ENCODE measurements at regions not wholly inside any gene's neighbourhood (a gene's known extent, or its start where the extent isn't known, plus 50 kb on each side); places are given as distances from the start of the nearest gene placed in this dataset.
A peak's percentile ranks its signal among the peaks of the same experiment; 100 is the strongest.

GRCh38 chr5:126341906-126342630 is 81.1 kb upstream of the GRAMD2B start:
- no peak for DNase-seq (ENCODE audit: low read depth)
- no peak overlapping the region for H3K4me3 ChIP-seq (ENCODE audit: low read depth, low read length)
- no peaks in the 10 kb centered on the region for H3K27me3 ChIP-seq (ENCODE audit: control insufficient read depth, insufficient read depth, low read length)
- H3K36me3 ChIP-seq (ENCODE audit: control insufficient read depth, insufficient read depth, low read length), result no peaks in the 10 kb centered on the region
- TF ChIP-seq CTCF (IDR thresholded peaks at IDR 0.05; ENCODE audit: insufficient read depth, low read length, poor library complexity, severe bottlenecking), result no peak

GRCh38 chr5:126348855-126349635 is 74.2 kb upstream of the GRAMD2B start:
- TF ChIP-seq CTCF (IDR thresholded peaks at IDR 0.05; ENCODE audit: insufficient read depth, low read length, poor library complexity, severe bottlenecking), result no peak
- Histone ChIP-seq H3K36me3 (ENCODE audit: control insufficient read depth, insufficient read depth, low read length) (no peaks in the 10 kb centered on the region), H3K27me3 (ENCODE audit: control insufficient read depth, insufficient read depth, low read length) (no peaks in the 10 kb centered on the region), H3K4me3 (ENCODE audit: low read depth, low read length) (no peak overlapping the region)
- no peak for DNase-seq (ENCODE audit: low read depth)

GRCh38 chr5:126351153-126351552 is 72.1 kb upstream of the GRAMD2B start:
- Histone ChIP-seq H3K36me3 (ENCODE audit: control insufficient read depth, insufficient read depth, low read length) (no peaks in the 10 kb centered on the region), H3K4me3 (ENCODE audit: low read depth, low read length) (no peak overlapping the region), H3K27me3 (ENCODE audit: control insufficient read depth, insufficient read depth, low read length) (no peaks in the 10 kb centered on the region)
- TF ChIP-seq CTCF (IDR thresholded peaks at IDR 0.05; ENCODE audit: insufficient read depth, low read length, poor library complexity, severe bottlenecking), result no peak
- DNase-seq (ENCODE audit: low read depth), result no peak

GRCh38 chr5:126354012-126354857 is 69.0 kb upstream of the GRAMD2B start:
- H3K36me3 ChIP-seq (ENCODE audit: control insufficient read depth, insufficient read depth, low read length), result no peaks in the 10 kb centered on the region
- peak; percentile 81 for DNase-seq (ENCODE audit: low read depth)
- no peak overlapping the region for H3K4me3 ChIP-seq (ENCODE audit: low read depth, low read length)
- TF ChIP-seq CTCF (IDR thresholded peaks at IDR 0.05; ENCODE audit: insufficient read depth, low read length, poor library complexity, severe bottlenecking), result peak; percentile 42
- H3K27me3 ChIP-seq (ENCODE audit: control insufficient read depth, insufficient read depth, low read length), result no peaks in the 10 kb centered on the region

- H3K27me3 ChIP-seq (ENCODE audit: control insufficient read depth, insufficient read depth, low read length), result no peaks in the 10 kb centered on the region
- DNase-seq (ENCODE audit: low read depth), result no peak
- no peak overlapping the region for H3K4me3 ChIP-seq (ENCODE audit: low read depth, low read length)
- no peak for TF ChIP-seq CTCF (IDR thresholded peaks at IDR 0.05; ENCODE audit: insufficient read depth, low read length, poor library complexity, severe bottlenecking)
- no peaks in the 10 kb centered on the region for H3K36me3 ChIP-seq (ENCODE audit: control insufficient read depth, insufficient read depth, low read length)
Measured at GRCh38 chr5:126354858-126355731, 68.1 kb upstream of the GRAMD2B start.

Measured in kidney epithelial cell (primary cell).